Ovary (tissue), 7 donors: ENCODE measurements at regions not wholly inside any gene's neighbourhood (a gene's known extent, or its start where the extent isn't known, plus 50 kb on each side); places are given as distances from the start of the nearest gene placed in this dataset. TPM values are rescaled to one million over a fixed set of nuclear protein-coding genes. Genes with fewer than 3 reads are reported as not detected.
"Not testable (repeated sequence)": the region's sequence is repeated elsewhere in the genome, so short reads cannot be mapped to it uniquely, and the experiment has no call there.

Experiments used
- DNase-seq, 5 donors: peaks; one replicate each; pipeline ENCODE4 v3.0.0-alpha.2; 2019 to 2020
- H3K27ac ChIP-seq, 2 donors: fragments of 200-600 bp; one replicate each; pipeline versions ENCODE4 v1.5.1 to v1.8.0; 2019 to 2022
- H3K27me3 ChIP-seq: fragments of 200-600 bp; one replicate; pipeline ENCODE4 v1.8.0; 2022
- H3K36me3 ChIP-seq: fragments of 200-600 bp; sonication (generic); one replicate; pipeline ENCODE4 v1.5.1; 2019
- H3K4me1 ChIP-seq: one replicate; pipeline ENCODE4 v1.8.1; 2013; ENCODE audit warnings: mild to moderate bottlenecking, moderate library complexity; ENCODE audit not compliant: insufficient read depth
- H3K4me3 ChIP-seq: fragments of 200-600 bp; sonication (generic); one replicate; pipeline ENCODE4 v1.5.1; 2017
- H3K9me3 ChIP-seq, 2 donors: fragments of 200-600 bp in 1 of 2; sonication (generic) in 1 of 2; one replicate each; pipeline versions ENCODE4 v1.5.1 to v1.8.1; 2013 to 2019; ENCODE audit warnings: mild to moderate bottlenecking in 1 of 2, moderate library complexity in 1 of 2
- WGBS, 3 donors: extraction: QIAGEN DNeasy Blood & Tissue Kit in 1 of 3; methylation state at CpG; one replicate each; pipeline versions ENCODE4 v1.1.5 to v1.1.7; 2013 to 2017; 5-methylcytosine and 5-hydroxymethylcytosine counted together
- intact Hi-C, 4 donors: fragments of 100-400 bp; cut with DNase I; formaldehyde crosslinking; loops; one replicate each; pipeline versions ENCODE4 v1.11.0 to v1.15.1; 2022 to 2023
- small RNA-seq: library from RNA; depleted of rRNA; stranded (forward); fragments of <200 nt; gene quantifications from one replicate; pipeline ENCODE3, GENCODE V24; 2016
- donor health status: DM: no; HTN: no; CAD: no; lungs with moderate emphysema.
- donor health status: DM: no; HTN: no; CAD: no.
- donor health status: Bipolar disorder and iron deficiency.
- donor health status: DM: no; HTN: no; CAD: no.
- donor health status: DM: yes; HTN: yes; CAD: no.

GRCh38 chr7:150183602-150184001 lies 139.6 kb upstream of the LRRC61 start:
- H3K4me1 ChIP-seq, intact Hi-C loops, H3K27ac ChIP-seq, H3K36me3 ChIP-seq, H3K27me3 ChIP-seq, H3K9me3 ChIP-seq, DNase-seq, H3K4me3 ChIP-seq: not testable (repeated sequence)
- 92 to 100% (median 97%) methylated on average over 1 of the region's 1 CpG for WGBS, 3 donors

- intact Hi-C loops, H3K36me3 ChIP-seq, H3K4me1 ChIP-seq, DNase-seq, H3K27ac ChIP-seq, H3K9me3 ChIP-seq, H3K4me3 ChIP-seq, H3K27me3 ChIP-seq: not testable (repeated sequence)
- 18 to 33% (median 25%) methylated on average over 1 of the region's 1 CpG for WGBS, 3 donors
Observed at GRCh38 chr7:150189963-150190362, 133.2 kb upstream of the LRRC61 start.

- H3K27ac ChIP-seq, H3K36me3 ChIP-seq, DNase-seq, H3K27me3 ChIP-seq, intact Hi-C loops, H3K9me3 ChIP-seq, H3K4me3 ChIP-seq, H3K4me1 ChIP-seq: not testable (repeated sequence)
- 67 to 75% (median 69%) methylated on average over 4 of the region's 4 CpGs for WGBS, 3 donors
Observed at GRCh38 chr7:150192541-150192940, 130.6 kb upstream of the LRRC61 start.

- H3K4me3 ChIP-seq, H3K4me1 ChIP-seq, H3K9me3 ChIP-seq, H3K27me3 ChIP-seq, H3K36me3 ChIP-seq, H3K27ac ChIP-seq, DNase-seq, intact Hi-C loops: not testable (repeated sequence)
- WGBS, 3 donors: 86% methylated on average over 3 of the region's 3 CpGs
Observed at GRCh38 chr7:150193866-150194265, 129.3 kb upstream of the LRRC61 start.

Small RNA genes in the stretch of these regions (small RNA-seq; reads per million reads assigned to genes)
- gene AC092666.2: not detected
